IMR-90 (cell line): ENCODE measurements at regions not wholly inside any gene's neighbourhood (a gene's known extent, or its start where the extent isn't known, plus 50 kb on each side); places are given as distances from the start of the nearest gene placed in this dataset.

Experiments
- ATAC-seq: fragments of 200-7000 bp; cut with Tn5 transposase; 2 replicates; pipeline ENCODE4 v1.9.1; 2020; ENCODE audit warnings: low read depth, mild to moderate bottlenecking, moderate library complexity
- BruUV-seq: library from RNA; stranded (reverse); fragments of 400-500 nt; replicated peaks from 2 replicates; lab custom pipeline; 2021; lab: Mats Ljungman, UMichigan
- CTCF ChIA-PET: fragments of 300-600 bp; formaldehyde crosslinking; extraction: SDS; loops from one replicate; lab custom pipeline; 2021; ENCODE audit warnings: antibody characterized with exemption; lab: Yijun Ruan, JAX
- POLR2A ChIA-PET: fragments of 300-600 bp; sonication (Branson Sonifier 250); formaldehyde crosslinking; loops from one replicate; lab custom pipeline; 2022; ENCODE audit warnings: antibody characterized with exemption; ENCODE audit not compliant: unreplicated experiment; lab: Charles Lee
- DNase-seq: peaks from one replicate; pipeline ENCODE4 v3.0.0; 2013
- H2AFZ ChIP-seq: replicated peaks from 2 replicates; pipeline ENCODE3; 2013; ENCODE audit warnings: low read length, mild to moderate bottlenecking; ENCODE audit not compliant: poor library complexity
- H2AK5ac ChIP-seq: 2 replicates; pipeline ENCODE4 v1.6.1; 2013; ENCODE audit warnings: low read depth, low read length, inconsistent platforms
- H2AK9ac ChIP-seq: replicated peaks from 2 replicates; pipeline ENCODE3; 2013; ENCODE audit warnings: mild to moderate bottlenecking, low read depth, low read length, moderate library complexity; ENCODE audit not compliant: poor library complexity
- H2BK120ac ChIP-seq: 2 replicates; pipeline ENCODE4 v1.6.1; 2013; ENCODE audit warnings: low read depth, low read length, inconsistent platforms
- H2BK15ac ChIP-seq: 3 replicates; pipeline ENCODE4 v1.6.1; 2013; ENCODE audit warnings: low read depth, low read length, inconsistent platforms
- H2BK20ac ChIP-seq: 2 replicates; pipeline ENCODE4 v1.6.1; 2013; ENCODE audit warnings: low read depth, mild to moderate bottlenecking, inconsistent platforms, low read length, moderate library complexity
- H2BK5ac ChIP-seq: 2 replicates; pipeline ENCODE4 v1.6.1; 2013; ENCODE audit warnings: mild to moderate bottlenecking, low read depth, low read length, inconsistent platforms; ENCODE audit not compliant: poor library complexity, severe bottlenecking
- H3K14ac ChIP-seq: replicated peaks from 2 replicates; pipeline ENCODE4 v1.6.1; 2013; ENCODE audit warnings: low read depth, low read length, inconsistent platforms
- H3K18ac ChIP-seq: 2 replicates; pipeline ENCODE4 v1.6.1; 2013; ENCODE audit warnings: low read depth, low read length, control low read depth
- H3K23ac ChIP-seq: 2 replicates; pipeline ENCODE4 v1.6.1; 2013; ENCODE audit warnings: low read depth, low read length, inconsistent platforms
- H3K27ac ChIP-seq: 2 replicates; pipeline ENCODE4 v1.5.1; 2013; ENCODE audit warnings: mild to moderate bottlenecking, control low read depth, low read length; ENCODE audit not compliant: insufficient read depth
- H3K27me3 ChIP-seq: 2 replicates; pipeline ENCODE4 v1.6.1; 2013; ENCODE audit warnings: low read length; ENCODE audit not compliant: control insufficient read depth, insufficient read depth
- H3K36me3 ChIP-seq: 2 replicates; pipeline ENCODE4 v1.6.1; 2013; ENCODE audit warnings: low read length, mixed read lengths; ENCODE audit not compliant: control insufficient read depth, insufficient read depth
- H3K4ac ChIP-seq: 2 replicates; pipeline ENCODE4 v1.6.1; 2013; ENCODE audit warnings: low read depth, low read length, inconsistent platforms
- H3K4me1 ChIP-seq: 2 replicates; pipeline ENCODE4 v1.6.1; 2013; ENCODE audit warnings: low read length, mixed read lengths; ENCODE audit not compliant: control insufficient read depth, insufficient read depth
- H3K4me2 ChIP-seq: 2 replicates; pipeline ENCODE4 v1.6.1; 2013; ENCODE audit warnings: low read depth, mild to moderate bottlenecking, control low read depth, low read length, moderate library complexity
- H3K4me3 ChIP-seq: 2 replicates; pipeline ENCODE4 v1.5.1; 2013; ENCODE audit warnings: low read depth, mild to moderate bottlenecking, control low read depth, low read length, moderate library complexity; ENCODE audit not compliant: insufficient read depth
- H3K56ac ChIP-seq: 2 replicates; pipeline ENCODE4 v1.6.1; 2013; ENCODE audit warnings: low read length, inconsistent platforms; ENCODE audit not compliant: insufficient read depth; ENCODE audit errors: extremely low read depth
- H3K79me1 ChIP-seq, 2 experiments: 2 replicates each; pipeline ENCODE4 v1.6.1; 2013; ENCODE audit warnings: low read length in 2 of 2, inconsistent platforms in 1 of 2, low read depth in 1 of 2
- H3K9ac ChIP-seq: 2 replicates; pipeline ENCODE4 v1.6.1; 2013; ENCODE audit warnings: low read depth, low read length, control low read depth
- H3K9me1 ChIP-seq: 2 replicates; pipeline ENCODE4 v1.6.1; 2013; ENCODE audit warnings: low read length, inconsistent platforms; ENCODE audit not compliant: insufficient read depth
- H3K9me3 ChIP-seq: 2 replicates; pipeline ENCODE4 v1.6.1; 2013; ENCODE audit warnings: low read length; ENCODE audit not compliant: control insufficient read depth, insufficient read depth
- H4K20me1 ChIP-seq: 2 replicates; pipeline ENCODE4 v1.6.1; 2013; ENCODE audit warnings: low read length, inconsistent platforms; ENCODE audit not compliant: insufficient read depth
- H4K5ac ChIP-seq: 2 replicates; pipeline ENCODE4 v1.6.1; 2013; ENCODE audit warnings: mild to moderate bottlenecking, low read depth, low read length, control low read depth
- H4K8ac ChIP-seq, 2 experiments: 2 replicates each; pipeline ENCODE4 v1.6.1; 2013; ENCODE audit warnings: low read depth in 2 of 2, low read length in 2 of 2, control low read depth in 1 of 2, inconsistent platforms in 1 of 2
- H4K91ac ChIP-seq: 2 replicates; pipeline ENCODE4 v1.6.1; 2013; ENCODE audit warnings: low read depth, low read length, inconsistent platforms; ENCODE audit not compliant: insufficient read depth
- BHLHE40 ChIP-seq: fragments of 150-350 bp; IDR thresholded peaks from 2 replicates; pipeline ENCODE4 v1.6.1; 2016; ENCODE audit warnings: mild to moderate bottlenecking, low read depth, low read length
- CEBPB ChIP-seq: IDR thresholded peaks from 2 replicates; pipeline ENCODE4 v1.6.1; 2012; ENCODE audit warnings: low read depth, low read length, improper control_type of control experiment
- CHD1 ChIP-seq: IDR thresholded peaks from 2 replicates; pipeline ENCODE4 v1.6.1; 2012; ENCODE audit warnings: low read depth, low read length, improper control_type of control experiment
- CTCF ChIP-seq: conservative IDR thresholded peaks from 2 replicates; pipeline ENCODE4 v1.5.1; 2012; ENCODE audit warnings: mild to moderate bottlenecking, low read depth, low read length, improper control_type of control experiment
- ELK1 ChIP-seq: fragments of 150-350 bp; IDR thresholded peaks from 2 replicates; pipeline ENCODE4 v1.6.1; 2016; ENCODE audit warnings: low read depth, mild to moderate bottlenecking, low read length, moderate library complexity, borderline replicate concordance
- FOS ChIP-seq: fragments of 150-350 bp; IDR thresholded peaks from 2 replicates; pipeline ENCODE4 v1.6.1; 2016; ENCODE audit warnings: low read depth, low read length
- MAFK ChIP-seq: IDR thresholded peaks from 2 replicates; pipeline ENCODE4 v1.6.1; 2012; ENCODE audit warnings: low read depth, low read length, improper control_type of control experiment
- MAZ ChIP-seq: IDR thresholded peaks from 2 replicates; pipeline ENCODE4 v1.6.1; 2012; ENCODE audit warnings: low read depth, mild to moderate bottlenecking, low read length, improper control_type of control experiment, moderate library complexity, borderline replicate concordance
- MXI1 ChIP-seq: IDR thresholded peaks from 2 replicates; pipeline ENCODE4 v1.6.1; 2012; ENCODE audit warnings: low read depth, mild to moderate bottlenecking, low read length, moderate library complexity, borderline replicate concordance
- NFE2L2 ChIP-seq: fragments of 150-350 bp; IDR thresholded peaks from 2 replicates; pipeline ENCODE4 v1.6.1; 2016; ENCODE audit warnings: low read depth, mild to moderate bottlenecking, low read length
- POLR2A ChIP-seq: IDR thresholded peaks from 2 replicates; pipeline ENCODE4 v1.6.1; 2012; ENCODE audit warnings: mild to moderate bottlenecking, low read depth, low read length
- RAD21 ChIP-seq: IDR thresholded peaks from 2 replicates; pipeline ENCODE4 v1.6.1; 2012; ENCODE audit warnings: low read length, improper control_type of control experiment
- RCOR1 ChIP-seq: IDR thresholded peaks from 2 replicates; pipeline ENCODE4 v1.6.1; 2012; ENCODE audit warnings: mild to moderate bottlenecking, low read length, improper control_type of control experiment; ENCODE audit not compliant: insufficient replicate concordance
- RFX5 ChIP-seq: IDR thresholded peaks from 2 replicates; pipeline ENCODE4 v1.8.0; 2012; ENCODE audit warnings: low read depth, mild to moderate bottlenecking, low read length, moderate library complexity
- SMC3 ChIP-seq: fragments of 150-350 bp; IDR thresholded peaks from 2 replicates; pipeline ENCODE4 v1.6.1; 2016; ENCODE audit warnings: low read depth, mild to moderate bottlenecking, antibody characterized with exemption, low read length, moderate library complexity
- USF2 ChIP-seq: fragments of 150-350 bp; IDR thresholded peaks from 2 replicates; pipeline ENCODE4 v1.6.1; 2017; ENCODE audit warnings: mild to moderate bottlenecking, antibody characterized with exemption, low read length, low read depth
- WGBS, 2 experiments: methylation state at CpG; one replicate each; pipeline versions ENCODE4 v1.1.5 to v1.1.7; 2013; ENCODE audit warnings: missing lambda C conversion rate in 2 of 2; ENCODE audit not compliant: insufficient read length in 1 of 2; ENCODE audit errors: extremely low coverage in 2 of 2; 5-methylcytosine and 5-hydroxymethylcytosine counted together
- dilution Hi-C: fragments of 300-500 bp; cut with HindIII; formaldehyde crosslinking; loops from one replicate; pipeline ENCODE4 v1.14.3; 2018; ENCODE audit warnings: low sequenced_read_pairs; ENCODE audit not compliant: unreplicated experiment
- in situ Hi-C: fragments of 300-500 bp; cut with MboI; formaldehyde crosslinking; loops from 3 replicates; pipeline ENCODE4 v1.14.3; 2019; ENCODE audit warnings: low sequenced_read_pairs, inconsistent platforms, mixed read lengths
- intact Hi-C: fragments of 100-400 bp; cut with micrococcal nuclease; formaldehyde crosslinking; loops from 2 replicates; pipeline ENCODE4 v1.10.0; 2022

- H3K4me3 ChIP-seq, result no peak overlapping the region
- H2BK20ac ChIP-seq, result peak overlapping the region; percentile 100
- no TSS peak for BruUV-seq
- DNase-seq, result no peak
- intact Hi-C loops, result loop anchor here (2.0 kb wide), 2 partner anchors 81 to 105 kb away; no protein-coding TSS in a partner anchor
- H3K4me2 ChIP-seq, result peak overlapping the region; percentile 4; the same call in 1 of the 2 replicates
- H3K4me1 ChIP-seq, result peaks cover 30% of the 10 kb centered on the region
- TF ChIP-seq RCOR1, result no peak
- TF ChIP-seq FOS, result no peak
- TF ChIP-seq SMC3, result no peak
- TF ChIP-seq MAFK, result no peak
- no peak for TF ChIP-seq CTCF
- no peak for TF ChIP-seq MXI1
- no peak for TF ChIP-seq BHLHE40
- no peak for TF ChIP-seq RAD21
- TF ChIP-seq CHD1, result no peak
- TF ChIP-seq CEBPB, result no peak
- no peak for TF ChIP-seq USF2
- no peak for TF ChIP-seq NFE2L2
- no peak for TF ChIP-seq RFX5
- no peak for TF ChIP-seq ELK1
- TF ChIP-seq POLR2A, result no peak
- no peak for TF ChIP-seq MAZ
- H3K9ac ChIP-seq, result peak overlapping the region; percentile 17
- dilution Hi-C loops, result no loop called here
- H3K27ac ChIP-seq, result peak overlapping the region; percentile 95
- ATAC-seq, result no peak; the same call in 1 of the 2 replicates
- H4K5ac ChIP-seq, result peak overlapping the region; percentile 99
- H3K27me3 ChIP-seq, result no peaks in the 10 kb centered on the region
- peak overlapping the region; percentile 100 for H3K4ac ChIP-seq
- peak overlapping the region; percentile 99 for H3K18ac ChIP-seq
- peak overlapping the region; percentile 87 to 96 for H4K8ac ChIP-seq
- ChIA-PET POLR2A (interaction anchor here (0.7 to 0.9 kb wide), 4 partner anchors 45 to 236 kb away, joined by 3 read pairs; no protein-coding TSS in a partner anchor), CTCF (no interaction called here)
- peak overlapping the region; percentile 91 for H3K14ac ChIP-seq
- no CpG with 5 or more reads among the region's 2 CpGs for WGBS, 2 experiments
- peak overlapping the region; percentile 100 for H2BK120ac ChIP-seq
- peak overlapping the region; percentile 86 for H2BK15ac ChIP-seq
- peak overlapping the region; percentile 99 for H4K91ac ChIP-seq
- peak overlapping the region; percentile 96 for H3K56ac ChIP-seq
- H3K23ac ChIP-seq, result peak overlapping the region; percentile 98
- in situ Hi-C loops, result no loop called here
- no peaks in the 10 kb centered on the region for H4K20me1 ChIP-seq
- H2BK5ac ChIP-seq, result peak overlapping the region; percentile 99
- no peaks in the 10 kb centered on the region for H3K36me3 ChIP-seq
- H3K9me3 ChIP-seq, result peaks cover 3% of the 10 kb centered on the region; the same call in 1 of the 2 replicates
- peak overlapping the region; percentile 84 for H2AK9ac ChIP-seq
- H3K79me1 ChIP-seq, result peaks cover 23 to 48% of the 10 kb centered on the region in 2 experiments; a peak in 3 of 4 replicates
- peak overlapping the region; percentile 67 for H2AFZ ChIP-seq
- H3K9me1 ChIP-seq, result peaks cover 34% of the 10 kb centered on the region
- H2AK5ac ChIP-seq, result peak overlapping the region; percentile 98
Observed at GRCh38 chr2:237177986-237178385, 92.3 kb downstream of the COPS8 start.
